Liver (tissue), 8 donors: ENCODE measurements at regions not wholly inside any gene's neighbourhood (a gene's known extent, or its start where the extent isn't known, plus 50 kb on each side); places are given as distances from the start of the nearest gene placed in this dataset.

Experiments
- DNase-seq: peaks from one replicate; pipeline ENCODE4 v3.0.0-alpha.2; 2017; ENCODE audit warnings: low spot score
- H3K27ac ChIP-seq, 2 donors: one replicate each; pipeline ENCODE4 v1.7.0; 2013; ENCODE audit warnings: inconsistent platforms in 2 of 2, low read length in 2 of 2, control low read depth in 1 of 2, low read depth in 1 of 2, mild to moderate bottlenecking in 1 of 2
- H3K27me3 ChIP-seq, 4 donors: one replicate each; pipeline versions ENCODE4 v1.6.1 to v1.7.0; 2013; ENCODE audit warnings: low read length in 3 of 4, inconsistent platforms in 1 of 4, mild to moderate bottlenecking in 1 of 4, moderate library complexity in 1 of 4; ENCODE audit not compliant: control insufficient read depth in 4 of 4, insufficient read depth in 4 of 4
- H3K36me3 ChIP-seq, 4 donors: one replicate each; pipeline versions ENCODE4 v1.6.1 to v1.7.0; 2013; ENCODE audit warnings: low read length in 3 of 4, mild to moderate bottlenecking in 3 of 4, low read depth in 1 of 4, moderate library complexity in 1 of 4; ENCODE audit not compliant: control insufficient read depth in 4 of 4, insufficient read depth in 3 of 4
- H3K4me1 ChIP-seq, 4 donors: one replicate each; pipeline versions ENCODE4 v1.6.1 to v1.7.0; 2013; ENCODE audit warnings: low read length in 3 of 4, mild to moderate bottlenecking in 3 of 4, moderate library complexity in 1 of 4; ENCODE audit not compliant: control insufficient read depth in 4 of 4, insufficient read depth in 4 of 4
- H3K4me3 ChIP-seq, 3 donors: one replicate each; pipeline versions ENCODE4 v1.6.1 to v1.7.0; 2013; ENCODE audit warnings: low read length in 3 of 3, control low read depth in 1 of 3, low read depth in 1 of 3, mild to moderate bottlenecking in 1 of 3
- H3K9ac ChIP-seq, 2 donors: one replicate each; pipeline ENCODE4 v1.7.0; 2013; ENCODE audit warnings: low read length in 2 of 2, mild to moderate bottlenecking in 2 of 2, moderate library complexity in 2 of 2, control low read depth in 1 of 2, low read depth in 1 of 2
- H3K9me3 ChIP-seq, 4 donors: one replicate each; pipeline versions ENCODE4 v1.6.1 to v1.7.0; 2013; ENCODE audit warnings: low read length in 3 of 4; ENCODE audit not compliant: control insufficient read depth in 4 of 4
- EGR1 ChIP-seq, 2 donors: IDR thresholded peaks; 2 replicates each; pipeline ENCODE4 v1.6.1; 2016 to 2018; ENCODE audit warnings: antibody characterized with exemption in 2 of 2, low read depth in 2 of 2
- FOXA1 ChIP-seq: IDR thresholded peaks from 2 replicates; pipeline ENCODE4 v1.6.1; 2016; ENCODE audit warnings: antibody characterized with exemption
- FOXA2 ChIP-seq: IDR thresholded peaks from 2 replicates; pipeline ENCODE4 v1.6.1; 2016; ENCODE audit warnings: antibody characterized with exemption
- GABPA ChIP-seq, 2 donors: IDR thresholded peaks in 1 of 2; conservative IDR thresholded peaks in 1 of 2; 2 replicates each; pipeline ENCODE4 v1.6.1; 2016; ENCODE audit warnings: antibody characterized with exemption in 2 of 2, mild to moderate bottlenecking in 1 of 2, moderate library complexity in 1 of 2
- HNF4A ChIP-seq, 2 donors: conservative IDR thresholded peaks; 2 replicates each; pipeline ENCODE4 v1.6.1; 2016; ENCODE audit warnings: antibody characterized with exemption in 2 of 2, mild to moderate bottlenecking in 2 of 2
- HNF4G ChIP-seq: IDR thresholded peaks from 2 replicates; pipeline ENCODE4 v1.6.1; 2016; ENCODE audit warnings: antibody characterized with exemption
- NR2F2 ChIP-seq: IDR thresholded peaks from 2 replicates; pipeline ENCODE4 v1.6.1; 2016; ENCODE audit warnings: antibody characterized with exemption
- RAD21 ChIP-seq, 2 donors: IDR thresholded peaks; 2 replicates each; pipeline ENCODE4 v1.6.1; 2016; ENCODE audit warnings: antibody characterized with exemption in 2 of 2, mild to moderate bottlenecking in 2 of 2
- RXRA ChIP-seq, 2 donors: IDR thresholded peaks; 2 replicates each; pipeline ENCODE4 v1.6.1; 2017 to 2018; ENCODE audit warnings: antibody characterized with exemption in 2 of 2, mild to moderate bottlenecking in 1 of 2
- SP1 ChIP-seq: IDR thresholded peaks from 2 replicates; pipeline ENCODE4 v1.6.1; 2018; ENCODE audit warnings: antibody characterized with exemption, mild to moderate bottlenecking
- TAF1 ChIP-seq: conservative IDR thresholded peaks from 2 replicates; pipeline ENCODE4 v1.6.1; 2016; ENCODE audit warnings: antibody characterized with exemption, mild to moderate bottlenecking
- YY1 ChIP-seq: IDR thresholded peaks from 2 replicates; pipeline ENCODE4 v1.6.1; 2016; ENCODE audit warnings: antibody characterized with exemption, mild to moderate bottlenecking
- WGBS: extraction: QIAGEN DNeasy Blood & Tissue Kit; methylation state at CpG from one replicate; pipeline ENCODE4 v1.1.7; 2013; 5-methylcytosine and 5-hydroxymethylcytosine counted together
- TF ChIP-seq, protein P1 (sequence below): fragments of 150-350 bp; IDR thresholded peaks from 2 replicates; pipeline ENCODE4 v1.5.1; 2017; ENCODE audit warnings: improper control_type of control experiment, low read depth, low read length; ENCODE audit not compliant: missing input control
- TF ChIP-seq, protein P2 (sequence below): IDR thresholded peaks from 2 replicates; pipeline ENCODE4 v1.6.1; 2016; ENCODE audit warnings: antibody characterized with exemption
- TF ChIP-seq, protein P3 (sequence below): IDR thresholded peaks from 2 replicates; pipeline ENCODE4 v1.6.1; 2016; ENCODE audit warnings: antibody characterized with exemption, mild to moderate bottlenecking
- TF ChIP-seq, protein P4 (sequence below): IDR thresholded peaks from 2 replicates; pipeline ENCODE4 v1.6.1; 2016; ENCODE audit warnings: antibody characterized with exemption
- TF ChIP-seq, protein P5 (sequence below): IDR thresholded peaks from 2 replicates; pipeline ENCODE4 v1.6.1; 2016; ENCODE audit warnings: antibody characterized with exemption
- donor health status: healthy.
- donor health status: healthy.
- donor health status: healthy.
- donor health status: healthy.
- donor health status: healthy.

DNA sequence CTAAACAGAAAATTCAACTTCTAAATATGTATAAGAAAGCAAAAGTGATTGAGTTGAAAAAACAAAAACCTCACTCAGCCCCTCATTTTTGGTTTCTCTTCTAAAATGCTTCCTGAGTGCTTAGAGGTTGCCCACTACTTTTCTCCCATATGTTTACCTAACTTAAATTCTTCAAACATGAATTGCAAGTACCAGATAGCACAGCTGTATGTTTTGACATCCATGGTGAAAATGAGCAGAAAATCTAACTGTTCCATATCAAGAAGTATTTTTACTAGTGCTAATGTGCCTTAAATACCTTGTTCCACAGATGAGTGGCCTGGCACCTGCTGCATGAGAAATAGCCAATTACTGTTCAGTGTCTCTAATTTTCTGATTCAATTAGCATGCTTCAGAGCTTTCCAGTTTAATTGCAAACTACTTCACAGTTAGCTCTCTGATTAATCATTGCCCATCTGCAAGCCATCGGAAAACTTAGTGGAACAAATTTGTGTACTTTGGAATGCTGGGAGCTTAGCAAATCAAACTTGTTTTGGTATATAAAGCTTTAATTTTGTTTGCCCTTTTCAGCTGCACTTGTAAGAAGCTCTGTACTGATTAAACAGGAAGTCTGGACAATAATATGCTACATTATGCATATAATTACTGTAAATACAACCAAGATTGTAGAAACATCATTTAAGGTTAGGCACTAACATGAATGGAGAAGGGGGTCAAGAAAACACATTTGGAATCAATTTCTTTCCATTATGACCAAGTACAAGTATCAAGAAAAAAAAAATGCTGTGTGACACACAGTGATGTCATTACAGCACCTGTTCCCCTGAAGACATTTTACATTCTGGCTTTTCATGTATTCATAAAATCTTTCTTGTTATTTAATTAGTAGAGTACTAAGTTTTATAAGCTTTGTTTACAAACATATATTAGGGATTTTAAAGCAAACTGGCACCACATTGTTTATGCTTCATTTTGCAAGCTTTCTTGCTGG lies 65.6 kb downstream of the POU5F2 start:
- DNase-seq: no peak
- H3K9me3 ChIP-seq: peaks cover 0 to 3% (median 0%) of the 10 kb centered on the region in 4 donors
- H3K27me3 ChIP-seq: no peaks in the 10 kb centered on the region
- H3K9ac ChIP-seq: no peak overlapping the region
- no peaks in the 10 kb centered on the region for H3K36me3 ChIP-seq
- WGBS: 38% methylated on average over 1 of the region's 1 CpG
- H3K4me3 ChIP-seq: no peak overlapping the region
- TF ChIP-seq SP1: peak; percentile 70
- peak; percentile 36 to 83 for TF ChIP-seq HNF4A (conservative IDR thresholded peaks at IDR 0.05)
- TF ChIP-seq, protein P1, sequence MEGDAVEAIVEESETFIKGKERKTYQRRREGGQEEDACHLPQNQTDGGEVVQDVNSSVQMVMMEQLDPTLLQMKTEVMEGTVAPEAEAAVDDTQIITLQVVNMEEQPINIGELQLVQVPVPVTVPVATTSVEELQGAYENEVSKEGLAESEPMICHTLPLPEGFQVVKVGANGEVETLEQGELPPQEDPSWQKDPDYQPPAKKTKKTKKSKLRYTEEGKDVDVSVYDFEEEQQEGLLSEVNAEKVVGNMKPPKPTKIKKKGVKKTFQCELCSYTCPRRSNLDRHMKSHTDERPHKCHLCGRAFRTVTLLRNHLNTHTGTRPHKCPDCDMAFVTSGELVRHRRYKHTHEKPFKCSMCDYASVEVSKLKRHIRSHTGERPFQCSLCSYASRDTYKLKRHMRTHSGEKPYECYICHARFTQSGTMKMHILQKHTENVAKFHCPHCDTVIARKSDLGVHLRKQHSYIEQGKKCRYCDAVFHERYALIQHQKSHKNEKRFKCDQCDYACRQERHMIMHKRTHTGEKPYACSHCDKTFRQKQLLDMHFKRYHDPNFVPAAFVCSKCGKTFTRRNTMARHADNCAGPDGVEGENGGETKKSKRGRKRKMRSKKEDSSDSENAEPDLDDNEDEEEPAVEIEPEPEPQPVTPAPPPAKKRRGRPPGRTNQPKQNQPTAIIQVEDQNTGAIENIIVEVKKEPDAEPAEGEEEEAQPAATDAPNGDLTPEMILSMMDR: no peak
- no peak for TF ChIP-seq FOXA2
- no peak for TF ChIP-seq RXRA (IDR thresholded peaks at IDR 0.05)
- TF ChIP-seq HNF4G: peak; percentile 31
- TF ChIP-seq YY1: no peak
- TF ChIP-seq EGR1 (IDR thresholded peaks at IDR 0.05; ENCODE audit: low read depth in 2 of 2): no peak
- H3K4me1 ChIP-seq: peaks cover 0 to 13% (median 10%) of the 10 kb centered on the region in 4 donors
- H3K27ac ChIP-seq: no peak overlapping the region

DNA sequence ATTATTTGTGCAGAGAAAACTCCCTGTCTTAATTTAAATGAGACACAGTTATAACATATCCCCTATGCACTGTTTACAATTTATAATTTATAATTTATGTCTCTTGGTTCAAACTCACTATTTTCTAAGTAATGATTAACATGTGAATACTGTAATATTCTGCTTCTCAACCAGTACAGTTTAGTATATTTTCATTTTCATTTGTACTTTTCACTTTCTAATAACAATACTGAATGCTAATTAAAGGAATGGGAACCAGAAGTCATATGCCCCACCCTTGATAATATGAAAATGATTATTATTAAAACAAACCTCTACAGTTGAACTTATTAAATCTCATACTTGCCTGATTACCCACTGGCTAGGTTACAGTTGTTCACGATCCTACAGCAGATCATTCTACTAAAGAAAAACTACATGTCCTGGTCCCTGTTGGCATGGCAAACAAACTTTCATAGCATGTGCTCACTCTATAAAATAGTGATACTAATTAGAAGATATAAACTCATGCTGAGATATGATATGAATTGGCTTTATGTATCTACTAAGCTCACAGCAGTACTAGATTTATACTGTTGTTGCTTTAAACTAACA lies 66.4 kb downstream of the POU5F2 start:
- Histone ChIP-seq H3K27me3 (no peaks in the 10 kb centered on the region), H3K9ac (no peak overlapping the region), H3K36me3 (no peaks in the 10 kb centered on the region), H3K4me3 (no peak overlapping the region), H3K9me3 (peaks cover 0 to 3% (median 0%) of the 10 kb centered on the region in 4 donors), H3K27ac (no peak overlapping the region), H3K4me1 (peaks cover 0 to 13% (median 10%) of the 10 kb centered on the region in 4 donors)
- TF ChIP-seq, protein P2, sequence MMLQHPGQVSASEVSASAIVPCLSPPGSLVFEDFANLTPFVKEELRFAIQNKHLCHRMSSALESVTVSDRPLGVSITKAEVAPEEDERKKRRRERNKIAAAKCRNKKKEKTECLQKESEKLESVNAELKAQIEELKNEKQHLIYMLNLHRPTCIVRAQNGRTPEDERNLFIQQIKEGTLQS: no peak
- TF ChIP-seq, protein P3, sequence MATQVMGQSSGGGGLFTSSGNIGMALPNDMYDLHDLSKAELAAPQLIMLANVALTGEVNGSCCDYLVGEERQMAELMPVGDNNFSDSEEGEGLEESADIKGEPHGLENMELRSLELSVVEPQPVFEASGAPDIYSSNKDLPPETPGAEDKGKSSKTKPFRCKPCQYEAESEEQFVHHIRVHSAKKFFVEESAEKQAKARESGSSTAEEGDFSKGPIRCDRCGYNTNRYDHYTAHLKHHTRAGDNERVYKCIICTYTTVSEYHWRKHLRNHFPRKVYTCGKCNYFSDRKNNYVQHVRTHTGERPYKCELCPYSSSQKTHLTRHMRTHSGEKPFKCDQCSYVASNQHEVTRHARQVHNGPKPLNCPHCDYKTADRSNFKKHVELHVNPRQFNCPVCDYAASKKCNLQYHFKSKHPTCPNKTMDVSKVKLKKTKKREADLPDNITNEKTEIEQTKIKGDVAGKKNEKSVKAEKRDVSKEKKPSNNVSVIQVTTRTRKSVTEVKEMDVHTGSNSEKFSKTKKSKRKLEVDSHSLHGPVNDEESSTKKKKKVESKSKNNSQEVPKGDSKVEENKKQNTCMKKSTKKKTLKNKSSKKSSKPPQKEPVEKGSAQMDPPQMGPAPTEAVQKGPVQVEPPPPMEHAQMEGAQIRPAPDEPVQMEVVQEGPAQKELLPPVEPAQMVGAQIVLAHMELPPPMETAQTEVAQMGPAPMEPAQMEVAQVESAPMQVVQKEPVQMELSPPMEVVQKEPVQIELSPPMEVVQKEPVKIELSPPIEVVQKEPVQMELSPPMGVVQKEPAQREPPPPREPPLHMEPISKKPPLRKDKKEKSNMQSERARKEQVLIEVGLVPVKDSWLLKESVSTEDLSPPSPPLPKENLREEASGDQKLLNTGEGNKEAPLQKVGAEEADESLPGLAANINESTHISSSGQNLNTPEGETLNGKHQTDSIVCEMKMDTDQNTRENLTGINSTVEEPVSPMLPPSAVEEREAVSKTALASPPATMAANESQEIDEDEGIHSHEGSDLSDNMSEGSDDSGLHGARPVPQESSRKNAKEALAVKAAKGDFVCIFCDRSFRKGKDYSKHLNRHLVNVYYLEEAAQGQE: no peak
- TF ChIP-seq FOXA2: no peak
- no peak for TF ChIP-seq HNF4G
- no peak for TF ChIP-seq RAD21 (IDR thresholded peaks at IDR 0.05)
- TF ChIP-seq GABPA (IDR thresholded peaks at IDR 0.05 in 1 of 2, conservative IDR thresholded peaks at IDR 0.05 in 1 of 2): no peak
- TF ChIP-seq, protein P4, sequence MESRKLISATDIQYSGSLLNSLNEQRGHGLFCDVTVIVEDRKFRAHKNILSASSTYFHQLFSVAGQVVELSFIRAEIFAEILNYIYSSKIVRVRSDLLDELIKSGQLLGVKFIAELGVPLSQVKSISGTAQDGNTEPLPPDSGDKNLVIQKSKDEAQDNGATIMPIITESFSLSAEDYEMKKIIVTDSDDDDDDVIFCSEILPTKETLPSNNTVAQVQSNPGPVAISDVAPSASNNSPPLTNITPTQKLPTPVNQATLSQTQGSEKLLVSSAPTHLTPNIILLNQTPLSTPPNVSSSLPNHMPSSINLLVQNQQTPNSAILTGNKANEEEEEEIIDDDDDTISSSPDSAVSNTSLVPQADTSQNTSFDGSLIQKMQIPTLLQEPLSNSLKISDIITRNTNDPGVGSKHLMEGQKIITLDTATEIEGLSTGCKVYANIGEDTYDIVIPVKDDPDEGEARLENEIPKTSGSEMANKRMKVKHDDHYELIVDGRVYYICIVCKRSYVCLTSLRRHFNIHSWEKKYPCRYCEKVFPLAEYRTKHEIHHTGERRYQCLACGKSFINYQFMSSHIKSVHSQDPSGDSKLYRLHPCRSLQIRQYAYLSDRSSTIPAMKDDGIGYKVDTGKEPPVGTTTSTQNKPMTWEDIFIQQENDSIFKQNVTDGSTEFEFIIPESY: no peak
- TF ChIP-seq FOXA1: no peak
- no peak for TF ChIP-seq NR2F2
- no peak for TF ChIP-seq YY1
- TF ChIP-seq, protein P5, sequence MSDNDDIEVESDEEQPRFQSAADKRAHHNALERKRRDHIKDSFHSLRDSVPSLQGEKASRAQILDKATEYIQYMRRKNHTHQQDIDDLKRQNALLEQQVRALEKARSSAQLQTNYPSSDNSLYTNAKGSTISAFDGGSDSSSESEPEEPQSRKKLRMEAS: no peak
- TF ChIP-seq TAF1: no peak
- TF ChIP-seq, protein P1: no peak
- no peak for TF ChIP-seq HNF4A (conservative IDR thresholded peaks at IDR 0.05)
- no peak for TF ChIP-seq RXRA (IDR thresholded peaks at IDR 0.05)
- no peak for DNase-seq
- 69% methylated on average over 1 of the region's 1 CpG for WGBS
